ENCODE measurements at regions not wholly inside any gene's neighbourhood (a gene's known extent, or its start where the extent isn't known, plus 50 kb on each side); places are given as distances from the start of the nearest gene placed in this dataset.
A peak's percentile ranks its signal among the peaks of the same experiment; 100 is the strongest.

DNA sequence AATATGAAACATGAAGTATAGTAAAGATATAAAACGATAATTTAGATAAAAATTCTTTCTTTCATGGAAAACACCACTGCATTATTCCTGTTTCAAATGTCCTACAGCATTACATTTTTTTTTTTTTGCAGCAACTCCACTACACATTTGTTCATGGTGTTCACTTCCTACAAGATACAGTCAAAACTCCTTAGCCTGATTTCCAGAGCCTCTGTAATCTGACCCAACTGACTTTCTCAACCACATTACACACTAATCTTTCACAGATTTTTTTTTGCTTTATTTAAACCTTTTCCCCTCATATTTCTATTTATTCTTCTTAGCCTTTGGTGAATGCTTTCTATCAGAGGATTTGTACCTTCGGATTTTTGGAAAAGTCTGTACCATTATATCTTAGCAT is 176.5 kb upstream of the PDE7B start:
- Histone ChIP-seq H4K20me1 (ENCODE audit: insufficient read depth, low read length) (no peaks in the 10 kb centered on the region), H3K27me3 (ENCODE audit: insufficient read depth, low read length) (no peaks in the 10 kb centered on the region), H3K4me2 (ENCODE audit: low read length) (no peak overlapping the region), H3K9ac (ENCODE audit: low read length) (no peak overlapping the region), H3K9me2 (ENCODE audit: low read depth, low read length) (no peaks in the 10 kb centered on the region), H3K9me3 (ENCODE audit: low read length) (no peaks in the 10 kb centered on the region), H2AFZ (ENCODE audit: low read length) (no peak overlapping the region), H3K36me3 (ENCODE audit: insufficient read depth, low read length) (no peaks in the 10 kb centered on the region), H3K4me1 (ENCODE audit: insufficient read depth, low read length, severe bottlenecking) (no peaks in the 10 kb centered on the region), H3K4me3 (ENCODE audit: low read depth, low read length, poor library complexity, severe bottlenecking) (no peak overlapping the region), H3K79me2 (ENCODE audit: insufficient read depth, low read length) (no peaks in the 10 kb centered on the region), H3F3A (ENCODE audit: insufficient read depth, low read length) (no peaks in the 10 kb centered on the region), H3K27ac (ENCODE audit: low read depth, low read length, poor library complexity, severe bottlenecking) (no peak overlapping the region)
- TF ChIP-seq, protein P1, sequence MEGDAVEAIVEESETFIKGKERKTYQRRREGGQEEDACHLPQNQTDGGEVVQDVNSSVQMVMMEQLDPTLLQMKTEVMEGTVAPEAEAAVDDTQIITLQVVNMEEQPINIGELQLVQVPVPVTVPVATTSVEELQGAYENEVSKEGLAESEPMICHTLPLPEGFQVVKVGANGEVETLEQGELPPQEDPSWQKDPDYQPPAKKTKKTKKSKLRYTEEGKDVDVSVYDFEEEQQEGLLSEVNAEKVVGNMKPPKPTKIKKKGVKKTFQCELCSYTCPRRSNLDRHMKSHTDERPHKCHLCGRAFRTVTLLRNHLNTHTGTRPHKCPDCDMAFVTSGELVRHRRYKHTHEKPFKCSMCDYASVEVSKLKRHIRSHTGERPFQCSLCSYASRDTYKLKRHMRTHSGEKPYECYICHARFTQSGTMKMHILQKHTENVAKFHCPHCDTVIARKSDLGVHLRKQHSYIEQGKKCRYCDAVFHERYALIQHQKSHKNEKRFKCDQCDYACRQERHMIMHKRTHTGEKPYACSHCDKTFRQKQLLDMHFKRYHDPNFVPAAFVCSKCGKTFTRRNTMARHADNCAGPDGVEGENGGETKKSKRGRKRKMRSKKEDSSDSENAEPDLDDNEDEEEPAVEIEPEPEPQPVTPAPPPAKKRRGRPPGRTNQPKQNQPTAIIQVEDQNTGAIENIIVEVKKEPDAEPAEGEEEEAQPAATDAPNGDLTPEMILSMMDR (IDR thresholded peaks at IDR 0.05; ENCODE audit: low read length) = no peak
- no peak for TF ChIP-seq EZH2 (IDR thresholded peaks at IDR 0.05; ENCODE audit: borderline replicate concordance, low read length)

DNA sequence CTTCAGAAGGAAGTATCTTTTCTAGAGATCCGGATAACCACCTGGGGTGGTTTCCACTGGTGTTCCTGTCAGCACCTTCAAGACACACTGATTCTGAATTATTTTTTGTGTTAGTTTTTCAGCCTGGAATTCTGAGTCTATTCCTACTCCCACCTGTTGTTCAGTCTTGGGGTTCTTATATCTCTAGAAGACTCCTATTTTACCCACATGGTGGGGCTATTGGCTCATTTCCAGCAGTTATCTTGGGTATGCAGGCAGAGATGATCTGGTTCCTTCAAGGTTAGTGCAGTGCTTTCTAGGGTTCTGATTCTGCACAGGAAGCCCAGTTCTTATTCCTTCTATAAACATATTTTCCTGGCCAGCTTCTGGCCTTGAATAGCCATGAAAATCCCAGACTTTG is 175.6 kb upstream of the PDE7B start:
- H3F3A ChIP-seq (ENCODE audit: insufficient read depth, low read length) = no peaks in the 10 kb centered on the region
- H3K79me2 ChIP-seq (ENCODE audit: insufficient read depth, low read length) = no peaks in the 10 kb centered on the region
- H3K27ac ChIP-seq (ENCODE audit: low read depth, low read length, poor library complexity, severe bottlenecking) = no peak overlapping the region
- H3K4me1 ChIP-seq (ENCODE audit: insufficient read depth, low read length, severe bottlenecking) = no peaks in the 10 kb centered on the region
- H3K9me2 ChIP-seq (ENCODE audit: low read depth, low read length) = no peaks in the 10 kb centered on the region
- no peaks in the 10 kb centered on the region for H3K36me3 ChIP-seq (ENCODE audit: insufficient read depth, low read length)
- no peaks in the 10 kb centered on the region for H4K20me1 ChIP-seq (ENCODE audit: insufficient read depth, low read length)
- H3K9me3 ChIP-seq (ENCODE audit: low read length) = no peaks in the 10 kb centered on the region
- no peak overlapping the region for H3K9ac ChIP-seq (ENCODE audit: low read length)
- H3K4me2 ChIP-seq (ENCODE audit: low read length) = no peak overlapping the region
- no peak for TF ChIP-seq EZH2 (IDR thresholded peaks at IDR 0.05; ENCODE audit: borderline replicate concordance, low read length)
- TF ChIP-seq, protein P1 (IDR thresholded peaks at IDR 0.05; ENCODE audit: low read length) = peak; percentile 51; the same call in 1 of the 2 replicates
- no peaks in the 10 kb centered on the region for H3K27me3 ChIP-seq (ENCODE audit: insufficient read depth, low read length)
- H3K4me3 ChIP-seq (ENCODE audit: low read depth, low read length, poor library complexity, severe bottlenecking) = no peak overlapping the region
- H2AFZ ChIP-seq (ENCODE audit: low read length) = no peak overlapping the region

DNA sequence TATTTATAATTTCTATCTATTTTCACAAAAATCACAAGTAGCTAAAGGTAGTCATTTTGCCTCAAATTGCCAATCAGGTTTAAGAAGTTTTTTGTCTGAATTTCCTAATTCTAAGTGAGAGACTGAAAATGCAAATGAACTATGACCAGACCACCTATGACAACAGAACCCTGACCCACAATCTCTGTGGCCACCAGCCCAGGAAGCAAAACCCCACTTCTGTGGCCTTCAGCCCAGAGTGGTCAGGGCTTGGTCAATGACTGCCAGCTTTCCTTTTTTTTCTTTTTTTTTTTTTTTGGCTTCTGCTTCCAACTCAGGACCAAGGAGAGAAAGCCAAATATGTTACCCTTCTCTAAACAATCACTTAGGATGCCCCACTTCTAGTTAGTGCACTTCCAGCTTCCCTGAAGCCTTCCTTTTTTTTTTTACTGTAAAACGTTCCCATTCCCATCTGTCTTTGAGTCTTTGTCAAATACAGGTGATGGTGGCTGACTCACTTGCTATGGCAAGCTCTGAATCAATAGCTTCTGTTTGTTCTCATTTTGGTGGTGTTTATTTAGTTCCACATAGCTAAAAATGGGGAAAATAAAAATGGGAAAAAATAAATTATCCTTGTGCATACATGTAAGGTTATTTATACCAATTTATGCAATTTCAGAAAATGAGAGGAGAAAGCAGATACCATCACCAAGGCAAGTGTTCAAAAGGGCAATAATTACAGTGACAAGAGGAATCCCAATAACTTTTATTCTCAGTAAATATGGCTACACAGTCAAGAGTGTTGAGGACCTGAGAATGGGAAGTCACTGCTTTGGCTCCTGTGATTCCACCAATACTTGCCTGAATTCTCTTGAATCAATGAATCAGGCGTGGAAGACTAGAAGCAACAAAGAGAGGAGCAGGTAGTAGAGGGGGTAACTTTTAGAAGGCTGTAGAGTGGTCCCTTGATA is 170.3 kb upstream of the PDE7B start:
- H3K79me2 ChIP-seq (ENCODE audit: insufficient read depth, low read length) = no peaks in the 10 kb centered on the region
- H3F3A ChIP-seq (ENCODE audit: insufficient read depth, low read length) = no peaks in the 10 kb centered on the region
- no peak for TF ChIP-seq EZH2 (IDR thresholded peaks at IDR 0.05; ENCODE audit: borderline replicate concordance, low read length)
- TF ChIP-seq, protein P1 (IDR thresholded peaks at IDR 0.05; ENCODE audit: low read length) = no peak
- no peaks in the 10 kb centered on the region for H4K20me1 ChIP-seq (ENCODE audit: insufficient read depth, low read length)
- no peak overlapping the region for H3K27ac ChIP-seq (ENCODE audit: low read depth, low read length, poor library complexity, severe bottlenecking)
- no peak overlapping the region for H3K9ac ChIP-seq (ENCODE audit: low read length)
- no peak overlapping the region for H2AFZ ChIP-seq (ENCODE audit: low read length)
- no peaks in the 10 kb centered on the region for H3K9me3 ChIP-seq (ENCODE audit: low read length)
- H3K27me3 ChIP-seq (ENCODE audit: insufficient read depth, low read length) = no peaks in the 10 kb centered on the region
- no peak overlapping the region for H3K4me3 ChIP-seq (ENCODE audit: low read depth, low read length, poor library complexity, severe bottlenecking)
- H3K9me2 ChIP-seq (ENCODE audit: low read depth, low read length) = no peaks in the 10 kb centered on the region
- no peaks in the 10 kb centered on the region for H3K36me3 ChIP-seq (ENCODE audit: insufficient read depth, low read length)
- H3K4me2 ChIP-seq (ENCODE audit: low read length) = no peak overlapping the region
- H3K4me1 ChIP-seq (ENCODE audit: insufficient read depth, low read length, severe bottlenecking) = no peaks in the 10 kb centered on the region

Data from OCI-LY1 (cell line).